OCI-LY1 (cell line): ENCODE measurements at regions not wholly inside any gene's neighbourhood (a gene's known extent, or its start where the extent isn't known, plus 50 kb on each side); places are given as distances from the start of the nearest gene placed in this dataset.

Experiments used
- CTCF ChIP-seq: fragments of 200-600 bp; sonication (generic), shearing (Covaris generic); IDR thresholded peaks from 2 replicates; pipeline ENCODE4 v1.5.1; 2017; ENCODE audit warnings: mild to moderate bottlenecking, antibody characterized with exemption, low read length, moderate library complexity, mixed read lengths
- EZH2 ChIP-seq: fragments of 200-600 bp; sonication (generic), shearing (Covaris generic); IDR thresholded peaks from 2 replicates; pipeline ENCODE4 v1.8.0; 2017; ENCODE audit warnings: borderline replicate concordance, mixed run types, mild to moderate bottlenecking, antibody characterized with exemption, low read length, moderate library complexity, mixed read lengths

- no peak for TF ChIP-seq CTCF
- TF ChIP-seq EZH2, result no peak
Observed at GRCh38 chr16:50960517-50961202, 190.4 kb downstream of the SALL1 start.
